HG03378 (cell line): ENCODE measurements at regions not wholly inside any gene's neighbourhood (a gene's known extent, or its start where the extent isn't known, plus 50 kb on each side); places are given as distances from the start of the nearest gene placed in this dataset.
A peak's percentile ranks its signal among the peaks of the same experiment; 100 is the strongest.

ENCODE experiments used
- ATAC-seq: cut with Tn5 transposase; IDR thresholded peaks from one replicate; pipeline ENCODE4 v1.9.1; 2021; ENCODE audit warnings: mild to moderate bottlenecking, moderate library complexity; ENCODE audit not compliant: unreplicated experiment

DNA sequence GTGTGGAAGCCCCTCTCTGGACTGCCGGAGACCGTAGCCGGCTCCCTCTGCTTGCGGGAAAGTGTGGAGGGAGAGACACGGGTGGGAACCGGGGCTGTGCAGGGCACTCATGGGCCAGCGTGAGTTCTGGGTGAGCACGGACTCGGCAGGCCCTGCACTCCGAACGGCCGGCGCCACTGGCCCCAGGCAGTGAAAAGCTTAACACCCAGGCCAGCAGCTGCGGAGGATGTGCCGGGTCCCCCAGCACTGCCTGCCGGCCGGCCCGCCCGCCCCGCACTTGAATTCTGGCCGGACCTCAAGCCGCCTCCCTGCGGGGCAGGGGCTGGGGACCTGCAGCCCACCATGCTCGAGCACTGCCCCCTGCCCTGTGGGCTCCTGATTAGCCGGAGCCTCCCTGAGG is 147.0 kb downstream of the FGF9 start:
- no peak for ATAC-seq

DNA sequence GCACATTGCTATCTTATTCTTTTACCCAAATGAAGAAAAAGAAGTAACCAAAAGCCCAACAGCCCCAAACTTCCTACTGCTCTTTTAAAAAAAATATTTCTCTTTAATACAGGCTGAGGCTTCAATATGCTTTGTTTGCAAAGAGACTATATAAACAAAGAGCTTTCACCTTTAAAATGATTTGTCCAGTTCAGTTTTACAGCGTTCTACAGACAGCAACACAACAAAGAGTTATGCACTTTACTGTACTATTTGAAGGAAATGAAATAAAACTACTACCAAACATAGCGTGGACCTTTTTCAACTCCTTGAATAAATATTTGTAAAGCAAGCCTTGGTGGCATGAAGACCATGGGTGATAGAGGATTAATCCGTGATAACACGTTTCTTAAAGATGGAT is 151.2 kb downstream of the FGF9 start:
- no peak for ATAC-seq

DNA sequence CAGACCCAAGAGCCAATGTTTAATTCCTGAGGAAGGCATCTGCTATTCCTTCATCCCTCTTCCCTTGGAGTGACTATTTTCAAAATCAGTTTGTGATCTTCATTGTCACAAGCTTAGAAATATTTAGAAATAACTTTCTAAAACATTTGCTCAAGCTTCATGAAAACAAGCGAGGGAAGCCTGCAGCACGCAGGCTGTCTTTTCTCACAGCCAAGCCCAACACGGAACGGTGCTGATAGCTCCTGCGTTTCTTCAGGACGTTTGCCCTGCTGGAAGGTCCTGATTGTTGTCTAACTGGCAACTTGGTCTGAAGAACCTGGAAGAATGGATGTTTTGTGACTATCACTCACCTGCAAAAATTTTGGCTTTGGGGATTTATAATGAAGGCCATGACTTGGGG is 152.5 kb downstream of the FGF9 start:
- no peak for ATAC-seq

DNA sequence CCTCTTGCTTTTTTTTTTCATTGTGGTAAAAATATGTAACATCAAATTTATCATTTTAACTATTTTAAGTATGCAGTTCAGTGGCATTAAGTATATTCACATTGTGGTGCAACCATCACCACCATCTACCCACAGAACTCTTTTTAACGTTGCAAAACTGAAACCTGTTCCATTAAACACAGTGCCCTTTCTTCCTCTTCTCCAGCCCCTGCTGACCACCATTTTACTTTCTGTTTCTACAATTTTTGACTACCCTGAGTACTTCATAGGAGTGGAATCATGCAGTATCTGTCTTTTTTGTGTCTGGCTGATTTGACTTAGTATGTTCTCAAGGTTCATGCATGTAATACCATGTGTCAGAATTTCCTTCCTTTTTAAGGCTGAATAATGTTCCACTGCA is 153.1 kb downstream of the FGF9 start:
- peak; percentile 63 for ATAC-seq

DNA sequence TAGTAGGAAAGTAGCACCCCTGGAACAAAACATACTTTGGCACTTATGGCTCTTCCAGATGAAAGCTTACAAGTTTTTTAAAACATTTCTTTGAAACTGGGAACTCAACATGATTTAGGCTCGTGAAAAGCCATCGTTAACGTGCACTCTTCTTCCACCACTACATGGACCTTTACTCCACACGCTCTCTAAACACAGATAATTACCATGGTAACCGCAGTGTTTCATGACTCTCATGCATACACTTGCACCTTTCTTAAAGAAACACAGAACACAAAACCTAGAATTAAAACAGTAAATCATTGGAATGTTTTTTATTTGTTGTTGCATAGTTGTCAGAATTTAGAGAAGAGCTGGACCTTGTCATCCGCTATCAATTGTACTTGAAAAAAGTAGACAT is 154.3 kb downstream of the FGF9 start:
- ATAC-seq: no peak

DNA sequence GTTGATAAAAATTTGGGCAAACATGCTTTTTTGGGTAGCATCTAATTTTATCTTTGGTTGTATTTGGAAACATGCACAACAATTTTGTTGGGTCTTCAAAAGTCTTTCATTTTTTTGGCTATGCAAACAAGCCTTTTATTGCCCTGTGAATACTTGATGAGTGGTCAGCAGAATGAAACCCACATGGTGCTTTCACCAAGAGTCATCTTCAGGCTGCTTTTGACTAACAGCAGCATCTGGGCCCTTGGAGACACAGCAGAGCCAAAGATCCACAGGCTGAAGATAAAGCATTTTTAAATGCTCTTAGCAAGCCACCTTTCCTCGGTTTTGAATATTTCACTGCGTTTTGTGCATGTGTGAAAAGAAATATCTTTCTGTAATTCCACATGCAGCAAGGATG is 154.9 kb downstream of the FGF9 start:
- no peak for ATAC-seq

DNA sequence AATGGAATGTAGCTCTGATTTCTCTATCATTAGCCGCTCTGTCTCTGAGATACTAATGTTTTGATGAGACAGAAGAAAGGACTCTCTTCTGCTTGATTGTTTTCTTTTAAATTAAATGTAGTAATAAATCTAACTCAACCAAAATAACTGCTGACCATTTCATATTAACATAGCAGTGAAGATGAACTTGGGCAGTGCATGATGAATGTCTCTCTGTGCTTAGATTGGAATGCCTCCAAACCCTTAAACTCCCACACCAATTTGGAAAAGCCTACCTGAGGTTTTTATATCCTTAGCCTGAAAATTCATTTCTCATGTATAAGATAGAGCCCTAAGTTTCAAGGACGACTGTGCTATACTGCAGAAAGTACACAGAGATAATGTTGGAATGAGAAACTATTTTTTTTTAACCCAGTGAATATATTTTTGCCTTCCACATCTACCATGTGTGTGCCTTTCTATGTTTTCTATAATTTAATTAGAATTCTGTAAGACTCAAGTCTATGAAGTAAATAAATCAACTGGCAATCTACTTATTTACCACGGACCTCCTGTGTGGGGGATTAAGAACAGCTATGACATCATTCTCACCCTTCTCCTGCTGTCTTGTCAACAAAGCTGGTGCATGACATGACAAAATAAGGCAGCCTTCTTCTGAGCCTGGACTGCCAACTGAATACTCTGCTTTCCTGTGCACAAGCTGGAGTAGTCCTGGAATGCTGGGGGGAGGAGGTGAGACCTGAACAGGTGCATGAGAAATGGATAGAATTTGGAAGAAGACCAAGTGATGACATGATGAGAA is 155.5 kb downstream of the FGF9 start:
- ATAC-seq: no peak

DNA sequence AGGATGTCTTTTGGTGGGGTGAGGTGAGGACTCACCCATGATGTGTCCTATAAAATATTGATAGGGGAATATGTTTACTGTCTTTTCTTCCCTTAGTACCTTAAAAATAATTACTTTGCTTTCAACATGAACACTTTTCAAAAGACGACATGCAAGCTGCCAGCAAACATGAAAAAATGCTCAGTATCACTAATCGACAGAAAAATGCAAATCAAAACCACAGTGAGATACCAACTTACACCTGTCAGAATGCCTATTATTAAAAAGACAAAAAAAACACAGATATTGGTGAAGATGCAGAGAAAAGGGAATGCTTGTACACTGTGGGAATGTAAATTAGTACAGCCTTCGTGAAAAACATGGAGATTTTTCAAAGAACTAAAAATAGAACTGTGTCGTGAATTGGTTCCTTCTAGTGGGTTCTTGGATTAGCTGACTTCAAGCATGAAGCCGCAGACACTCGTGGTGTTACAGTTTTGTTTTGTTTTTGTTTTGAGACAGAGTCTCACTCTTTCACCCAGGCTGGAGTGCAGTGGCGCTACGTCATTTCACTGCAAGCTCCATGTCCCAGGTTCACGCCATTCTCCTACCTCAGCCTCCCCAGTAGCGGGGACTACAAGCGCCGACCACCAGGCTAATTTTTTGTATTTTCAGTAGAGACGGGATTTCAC is 160.9 kb downstream of the FGF9 start:
- no peak for ATAC-seq

DNA sequence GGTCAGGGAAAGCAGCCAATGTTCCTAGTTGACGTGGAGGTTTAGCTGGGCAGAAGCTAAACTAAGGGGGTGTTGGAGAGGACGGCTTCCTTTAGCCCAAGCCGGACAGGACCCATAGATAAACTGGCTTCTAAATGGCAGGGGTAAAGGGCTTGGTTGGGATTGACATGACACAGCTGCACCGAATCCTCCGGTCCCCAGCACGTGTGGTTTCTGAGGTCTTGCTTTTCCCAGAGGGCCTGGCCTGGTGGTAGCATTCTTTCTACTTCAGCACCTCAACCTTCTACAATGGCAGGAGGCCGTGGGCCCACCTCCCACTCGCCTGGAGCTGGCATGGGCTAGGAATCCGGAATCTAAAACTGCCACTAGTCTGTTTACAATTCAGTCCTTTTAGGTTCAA is 163.0 kb downstream of the FGF9 start:
- no peak for ATAC-seq

DNA sequence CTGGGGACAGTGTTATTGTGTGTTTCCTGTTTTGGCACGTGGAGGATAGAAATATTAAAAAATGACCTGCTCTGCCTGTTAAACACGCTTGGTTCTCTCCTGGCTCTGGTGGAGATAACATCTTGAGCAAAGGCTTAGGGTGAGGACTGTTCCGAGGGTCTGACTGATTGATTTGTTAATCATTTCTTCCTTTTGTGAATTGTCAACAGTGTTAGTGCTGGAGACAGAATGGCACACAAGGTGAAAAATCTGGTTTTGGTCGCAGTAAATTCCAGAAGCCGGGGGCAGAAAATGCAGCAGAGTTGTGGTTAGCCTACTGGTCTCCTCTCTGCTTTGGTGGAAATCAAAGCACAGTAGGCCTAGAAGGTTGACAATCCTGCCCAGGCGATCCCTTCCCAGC is 163.6 kb downstream of the FGF9 start:
- no peak for ATAC-seq

DNA sequence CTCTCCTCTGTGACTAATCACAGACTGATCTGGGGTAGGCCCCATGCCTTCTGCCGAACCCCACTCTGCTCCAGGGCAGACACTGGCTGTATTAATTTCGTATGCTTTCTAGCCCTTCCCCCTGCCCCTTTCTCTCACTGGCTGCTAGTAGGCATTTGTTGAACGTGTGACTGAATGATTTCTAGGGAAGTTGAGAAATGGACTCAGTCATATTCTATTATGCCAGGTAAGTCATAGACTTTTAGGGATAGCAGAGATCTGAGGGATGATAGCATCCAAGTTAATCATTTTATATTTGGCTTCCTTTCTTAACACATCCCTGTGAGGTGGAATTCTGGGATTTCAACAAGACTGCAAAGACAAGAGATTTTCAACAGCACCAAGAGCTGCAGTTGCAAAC is 166.4 kb downstream of the FGF9 start:
- no peak for ATAC-seq

DNA sequence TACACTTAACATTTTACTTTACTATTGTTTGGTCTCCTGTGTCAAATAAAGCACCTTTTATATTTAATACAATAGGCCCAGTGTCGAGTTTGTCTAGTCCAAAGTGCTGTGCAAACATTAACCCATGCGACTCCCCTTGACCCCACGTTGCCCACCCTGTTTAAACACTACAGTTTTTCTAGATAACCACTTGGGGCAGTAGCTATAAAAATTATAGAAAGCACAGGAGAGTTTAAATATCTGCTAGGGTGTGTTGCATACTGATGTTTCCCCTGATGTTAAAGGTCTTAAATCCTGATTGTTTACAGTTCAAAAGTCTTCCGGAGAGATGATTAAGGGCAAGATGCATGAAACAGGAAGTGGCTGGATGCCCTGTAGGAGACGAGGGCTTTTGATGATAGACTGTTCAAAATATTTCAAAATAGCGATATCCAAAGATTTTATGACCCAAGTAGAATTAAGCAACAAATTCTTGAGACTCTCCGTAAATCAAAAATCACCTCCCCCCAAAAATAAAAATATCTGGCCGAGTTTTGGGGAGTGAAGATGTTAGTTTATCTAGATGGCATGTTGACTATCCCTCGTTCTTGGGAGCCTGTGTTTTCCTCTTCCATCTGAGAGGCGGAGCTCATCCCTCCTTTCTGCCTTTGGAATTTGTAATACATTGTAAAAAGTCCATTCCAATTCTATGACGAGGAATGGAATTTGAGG is 167.1 kb downstream of the FGF9 start:
- no peak for ATAC-seq

DNA sequence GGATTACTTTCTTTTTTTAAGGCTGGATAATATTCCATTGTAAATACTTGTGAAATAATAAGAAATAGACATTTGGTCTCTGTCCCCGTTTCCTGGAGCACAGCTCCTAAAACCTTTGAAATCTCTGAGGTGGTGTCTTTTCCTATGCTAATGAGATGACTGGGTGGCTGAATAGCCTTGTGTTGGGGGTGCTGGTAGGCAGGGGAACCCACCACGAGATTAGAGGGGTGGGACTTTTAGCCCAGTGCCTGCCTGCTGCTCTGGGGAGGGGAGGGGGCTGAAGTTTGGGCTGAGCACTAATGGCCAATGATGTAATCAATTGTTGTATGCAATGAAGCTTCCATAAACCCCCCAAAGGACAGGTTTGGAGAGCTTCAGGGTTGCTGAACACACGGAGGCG is 175.7 kb downstream of the FGF9 start:
- no peak for ATAC-seq

DNA sequence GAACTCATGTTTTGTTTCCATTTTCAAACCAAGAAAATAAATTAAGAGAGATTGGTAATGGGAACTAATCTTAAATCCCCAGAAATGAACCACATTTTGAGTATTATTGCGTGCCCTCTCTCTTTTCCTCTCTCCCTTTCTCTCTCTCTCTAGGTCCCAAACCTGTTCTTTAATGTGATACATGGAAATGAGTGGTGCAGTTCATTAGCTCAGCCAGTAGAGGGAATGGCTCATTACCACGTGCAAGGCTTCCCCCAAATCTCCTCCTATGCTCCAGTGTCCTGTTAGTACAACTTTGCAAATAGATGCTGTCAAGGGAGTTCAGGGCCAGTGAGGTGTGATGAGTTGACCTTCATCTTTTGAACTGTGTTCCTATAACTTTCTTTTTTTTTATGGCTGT is 178.4 kb downstream of the FGF9 start:
- ATAC-seq: no peak

DNA sequence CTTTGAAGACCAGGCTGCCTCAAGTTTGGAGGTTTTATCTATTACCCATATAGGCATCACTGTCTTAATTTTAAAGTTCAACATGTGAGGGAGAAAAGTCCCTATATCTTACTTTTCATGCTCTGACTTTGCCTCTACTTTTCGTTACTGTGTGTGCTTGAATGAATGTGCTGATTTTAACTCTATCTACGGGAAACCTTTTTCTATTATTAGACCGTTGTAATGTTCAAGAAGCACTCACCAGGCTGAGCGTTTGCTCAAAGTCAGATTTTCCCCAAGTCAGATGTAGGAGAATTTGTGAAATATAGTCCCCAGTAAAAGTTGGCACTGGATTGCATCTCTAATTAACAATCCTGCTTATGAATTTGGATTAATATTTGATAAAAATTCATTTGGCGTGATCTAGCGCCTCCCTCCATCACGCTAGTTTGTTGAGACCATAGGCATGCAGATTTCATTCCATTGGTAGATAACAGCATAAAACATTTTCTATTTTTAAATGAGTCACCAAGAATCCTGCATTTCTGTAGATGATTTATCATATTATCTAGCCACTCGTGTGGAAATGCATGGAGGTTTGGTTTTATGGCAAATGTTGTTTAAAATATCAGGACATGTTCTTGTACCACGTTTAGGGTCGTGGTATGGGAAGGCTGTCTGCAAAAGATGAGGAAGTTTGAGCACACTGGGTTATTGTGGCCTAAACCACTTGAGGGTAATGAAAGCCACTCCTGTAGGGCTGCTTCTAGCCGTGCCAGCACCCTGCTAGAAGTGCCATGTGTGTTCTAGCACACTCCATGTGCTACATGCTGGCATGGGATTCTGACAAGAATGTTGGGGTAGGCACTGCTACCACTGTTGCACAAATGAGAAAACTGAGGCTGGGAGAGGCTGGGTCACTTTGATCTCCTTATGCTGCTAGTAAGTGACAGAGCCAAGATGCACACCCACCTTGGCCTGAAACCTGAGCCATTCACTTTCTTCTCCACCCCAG is 179.4 kb downstream of the FGF9 start:
- ATAC-seq: no peak

DNA sequence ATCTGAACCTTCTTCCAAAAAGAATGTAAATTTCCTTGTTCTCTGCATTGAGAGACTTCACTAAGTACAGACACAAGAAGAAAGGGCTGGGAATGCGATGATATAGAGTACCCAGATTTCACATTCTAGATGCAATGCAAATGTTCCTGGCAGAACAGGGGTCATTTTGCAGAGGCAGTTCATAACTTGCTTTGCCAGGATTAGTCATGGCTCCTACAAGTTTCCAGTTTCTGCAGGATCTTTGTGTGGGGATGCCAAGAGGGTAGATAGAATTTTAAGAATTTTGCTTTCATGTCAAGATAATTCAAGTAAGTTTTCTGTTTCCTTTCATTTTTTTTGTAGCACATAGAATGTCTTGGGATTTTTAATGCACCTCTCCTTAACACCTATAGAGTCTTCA is 181.2 kb downstream of the FGF9 start:
- no peak for ATAC-seq

DNA sequence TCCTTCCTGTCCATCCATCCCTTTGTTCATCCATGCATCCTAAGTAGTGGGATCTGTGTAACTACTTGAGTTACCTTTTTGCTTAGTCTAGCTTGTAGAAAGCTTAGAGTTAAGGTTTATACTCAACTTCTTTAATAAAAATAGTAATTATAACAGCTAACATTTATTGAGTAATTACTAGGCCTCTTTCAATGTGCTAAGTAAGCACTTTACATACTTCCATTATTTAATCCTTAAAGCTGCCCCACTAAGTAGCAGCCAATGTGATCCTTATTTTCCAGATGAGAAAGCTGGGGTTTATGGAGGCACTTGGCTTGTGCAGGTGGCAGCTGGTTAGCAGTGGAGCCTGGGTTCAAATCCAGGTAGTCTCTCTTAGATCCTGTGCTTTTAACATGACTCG is 182.9 kb downstream of the FGF9 start:
- ATAC-seq: no peak

DNA sequence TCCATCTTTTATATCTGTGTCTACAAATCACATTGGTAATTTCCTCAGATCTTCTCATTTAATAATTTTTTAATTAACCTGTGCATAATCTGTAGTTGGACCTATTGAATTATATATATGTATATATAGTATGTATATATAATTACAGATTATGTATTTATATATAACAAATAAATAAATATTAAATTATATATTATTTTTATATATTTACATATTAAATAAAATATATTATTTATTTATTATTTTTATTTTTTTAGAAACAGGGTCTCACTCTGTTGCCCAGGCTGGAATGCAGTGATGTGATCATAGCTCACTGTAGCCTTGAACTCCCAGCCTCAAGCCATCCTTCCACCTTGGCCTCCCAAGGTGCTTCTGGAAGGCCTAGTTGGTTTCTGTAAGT is 197.9 kb downstream of the FGF9 start:
- no peak for ATAC-seq

DNA sequence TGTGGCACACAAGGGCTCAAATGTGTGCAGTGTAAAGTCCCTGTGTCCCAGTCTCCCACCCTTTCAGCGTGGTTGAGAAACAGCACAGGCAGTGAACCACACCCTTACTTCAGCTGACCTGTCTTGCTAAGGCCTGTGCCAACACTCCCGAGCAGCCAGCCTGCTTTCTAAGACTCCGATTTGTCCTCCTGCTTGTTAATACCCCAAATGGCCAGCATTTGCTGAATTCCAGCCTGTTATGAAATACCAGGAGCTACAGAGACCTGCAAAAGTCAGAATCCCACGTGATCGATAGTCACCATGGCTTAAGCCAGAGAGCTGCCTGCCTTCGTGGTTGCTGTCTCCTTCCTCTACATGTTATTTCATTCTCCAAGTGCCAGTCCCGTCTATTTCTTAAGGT is 200.5 kb downstream of the FGF9 start:
- ATAC-seq: no peak

DNA sequence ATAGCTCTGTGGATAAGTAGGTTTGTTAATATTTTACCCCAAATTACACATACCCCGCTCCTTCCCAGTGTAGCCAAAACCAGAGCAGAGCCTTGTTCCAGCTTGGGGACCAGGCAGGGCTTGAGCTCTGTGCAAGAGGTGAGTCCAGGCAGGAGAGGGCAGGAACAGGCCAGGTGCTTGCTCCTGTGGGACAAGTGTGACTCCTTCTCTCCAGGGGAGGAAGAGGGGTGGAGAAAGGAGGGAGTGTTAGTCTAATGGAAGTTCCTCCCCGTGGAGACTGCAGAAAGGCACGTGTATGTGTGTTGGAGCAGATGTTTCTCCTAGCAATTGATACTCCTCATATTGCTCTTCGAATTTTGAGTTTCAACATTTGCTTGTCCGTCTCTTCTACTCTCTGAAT is 201.0 kb downstream of the FGF9 start:
- no peak for ATAC-seq

DNA sequence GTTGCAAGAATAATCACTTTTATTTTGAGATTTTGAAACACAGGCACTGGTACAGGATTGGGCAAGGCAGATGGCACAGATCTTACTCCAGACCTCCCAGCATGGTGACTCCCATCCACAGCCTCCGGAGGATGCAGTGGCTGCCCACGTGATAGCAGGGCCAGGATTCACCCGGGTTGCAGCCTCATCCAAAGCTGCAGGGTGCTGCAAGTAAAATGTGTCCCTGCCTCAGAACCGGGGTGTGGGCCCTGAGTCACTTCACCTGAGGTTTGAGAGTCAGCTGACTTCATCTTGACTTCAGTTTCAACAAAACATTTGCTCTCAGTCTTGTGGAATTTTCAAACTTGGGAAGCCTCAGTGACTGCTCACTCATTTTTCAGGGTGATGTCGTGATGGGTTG is 201.9 kb downstream of the FGF9 start:
- no peak for ATAC-seq
